HG02610 (cell line): ENCODE measurements at regions not wholly inside any gene's neighbourhood (a gene's known extent, or its start where the extent isn't known, plus 50 kb on each side); places are given as distances from the start of the nearest gene placed in this dataset.
"Not testable (repeated sequence)": the region's sequence is repeated elsewhere in the genome, so short reads cannot be mapped to it uniquely, and the experiment has no call there.

Source experiments
- ATAC-seq: cut with Tn5 transposase; IDR thresholded peaks from one replicate; pipeline ENCODE4 v1.9.1; 2021; ENCODE audit warnings: mild to moderate bottlenecking, moderate library complexity; ENCODE audit not compliant: unreplicated experiment

DNA sequence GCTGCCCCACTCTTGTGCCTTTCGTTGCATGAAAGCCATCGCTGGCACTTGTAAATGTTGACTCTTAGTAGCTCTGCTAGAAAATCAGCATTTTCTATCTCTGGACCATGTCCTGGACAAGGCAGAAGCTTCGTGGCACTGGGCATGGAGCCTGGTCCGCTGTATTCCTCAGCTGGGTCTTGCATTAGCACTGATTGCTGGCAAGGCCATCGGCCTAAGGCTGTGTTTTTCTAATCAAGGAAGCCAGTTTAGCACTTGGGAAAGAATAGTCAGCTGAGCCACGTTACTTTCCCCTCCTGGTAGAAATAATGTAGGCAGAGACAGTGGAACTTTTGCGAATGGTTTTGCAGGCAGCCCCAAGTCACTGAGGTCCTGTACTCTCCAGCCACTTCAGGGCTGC, 180.2 kb upstream of the EOLA2 start:
- ATAC-seq, result no peak

DNA sequence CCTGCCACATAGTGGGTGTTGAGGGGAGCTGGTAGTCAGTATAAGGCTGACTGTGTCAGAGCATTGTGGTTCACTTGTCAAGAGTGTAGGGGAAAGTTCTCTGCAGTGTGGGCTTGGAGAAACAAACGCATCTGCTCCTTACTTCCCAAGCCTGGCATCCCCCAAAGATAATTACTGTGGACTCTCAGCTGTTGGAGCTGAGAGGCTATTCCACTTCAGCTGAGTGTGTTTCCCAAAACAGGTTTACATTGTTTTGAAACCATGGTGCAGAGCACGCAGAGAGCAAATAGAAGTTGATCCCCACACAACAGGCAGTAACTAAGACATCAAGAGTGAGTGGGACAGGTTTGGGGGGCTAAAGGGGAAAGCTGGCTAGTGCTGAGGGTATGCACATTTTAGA, 181.0 kb upstream of the EOLA2 start:
- ATAC-seq, result no peak

DNA sequence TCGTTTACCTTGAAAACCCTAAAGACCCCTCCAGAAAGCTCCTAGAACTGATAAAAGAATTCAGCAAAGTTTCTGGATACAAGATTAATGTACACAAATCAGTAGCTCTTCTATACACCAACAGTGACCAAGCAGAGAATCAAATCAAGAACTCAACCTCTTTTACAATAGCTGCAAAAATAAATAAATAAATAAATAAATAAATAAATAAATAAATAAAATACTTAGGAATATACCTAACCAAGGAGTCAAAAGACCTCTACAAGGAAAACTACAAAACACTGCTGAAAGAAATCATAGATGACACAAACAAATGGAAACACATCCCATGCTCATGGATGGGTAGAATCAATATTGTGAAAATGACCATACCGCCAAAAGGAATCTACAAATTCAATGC, 186.8 kb upstream of the EOLA2 start:
- ATAC-seq, result not testable (repeated sequence)

DNA sequence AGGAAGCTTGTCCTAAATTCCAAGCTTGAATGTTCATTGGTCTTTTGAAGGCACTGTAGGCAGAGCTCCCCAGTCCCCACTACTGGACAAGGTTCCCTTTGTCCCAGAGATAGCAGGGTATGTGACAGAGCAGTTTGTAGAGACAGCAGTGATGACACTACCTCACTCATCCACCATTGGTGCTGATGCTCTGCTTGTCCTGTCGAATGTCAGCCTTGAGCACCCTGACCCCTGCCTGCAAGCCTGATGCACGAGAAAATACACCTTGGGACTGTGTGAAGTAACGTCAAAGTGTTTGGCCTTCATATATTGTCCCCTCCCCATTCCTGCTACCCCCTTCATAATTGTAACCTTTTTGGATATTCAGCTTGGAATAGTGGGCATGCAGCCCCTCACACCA, 188.9 kb upstream of the EOLA2 start:
- ATAC-seq, result no peak

DNA sequence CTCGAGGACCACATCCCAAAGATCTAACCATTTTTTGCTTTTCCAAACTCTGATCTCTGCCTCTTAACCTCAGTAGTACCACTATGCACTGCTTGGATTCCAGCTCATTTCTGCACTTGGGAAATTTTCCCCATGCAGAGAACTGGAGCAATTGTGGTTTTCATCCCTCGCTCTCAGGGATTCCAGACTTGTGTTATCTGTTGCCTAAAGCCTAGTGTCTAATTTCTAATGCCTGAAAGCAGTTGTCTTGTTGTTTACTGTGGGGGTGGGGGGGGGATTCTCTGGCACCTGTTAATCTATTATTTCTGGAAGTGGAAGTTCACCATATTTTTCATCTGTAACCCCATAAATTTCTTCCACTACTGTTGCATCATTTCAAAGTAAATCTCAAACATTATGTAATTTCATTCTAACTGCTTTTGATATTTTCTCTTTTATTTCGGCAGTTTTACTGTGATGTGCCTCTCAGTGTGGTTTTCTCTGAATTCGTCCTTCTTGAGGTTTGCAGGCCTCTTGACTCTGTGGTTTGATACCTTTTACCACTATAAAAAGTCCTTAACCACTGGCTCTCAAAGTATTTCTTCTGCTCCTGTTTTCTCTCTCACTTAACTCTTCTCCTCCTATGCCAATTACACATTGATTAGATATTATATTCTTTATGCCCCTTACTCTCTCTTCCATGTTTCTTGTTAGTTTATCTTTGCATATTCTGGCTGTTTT, 205.6 kb upstream of the EOLA2 start:
- no peak for ATAC-seq

DNA sequence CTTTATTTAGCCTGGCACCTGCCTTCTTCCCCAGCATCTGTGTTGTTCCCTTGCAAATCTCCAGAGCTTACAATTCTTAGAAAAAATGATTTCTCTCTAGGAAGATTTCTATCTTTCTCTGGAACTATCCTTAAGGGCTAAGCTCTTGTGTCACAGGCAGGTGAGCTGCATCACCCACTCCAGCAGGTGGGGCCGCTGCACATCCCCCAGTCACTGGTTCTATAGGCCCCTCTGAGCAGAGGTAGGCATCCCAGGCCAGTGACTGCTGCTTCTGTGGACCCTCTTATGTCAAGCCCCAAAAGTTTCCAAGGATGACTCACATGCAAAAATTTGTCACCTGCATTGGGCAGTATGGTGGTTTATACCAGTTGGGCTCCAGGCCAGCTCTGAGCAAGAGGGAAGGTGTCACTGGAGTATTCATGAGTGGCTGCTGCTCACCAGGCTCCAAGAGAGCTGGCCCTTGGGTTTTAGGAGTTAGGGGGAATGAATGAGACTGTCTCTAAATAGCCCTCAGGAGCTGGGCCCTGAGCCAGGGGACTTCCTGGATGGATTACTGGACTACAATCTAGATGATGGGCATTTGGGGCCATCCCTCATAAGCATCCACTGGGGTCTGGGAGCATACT, 208.1 kb upstream of the EOLA2 start:
- no peak for ATAC-seq

DNA sequence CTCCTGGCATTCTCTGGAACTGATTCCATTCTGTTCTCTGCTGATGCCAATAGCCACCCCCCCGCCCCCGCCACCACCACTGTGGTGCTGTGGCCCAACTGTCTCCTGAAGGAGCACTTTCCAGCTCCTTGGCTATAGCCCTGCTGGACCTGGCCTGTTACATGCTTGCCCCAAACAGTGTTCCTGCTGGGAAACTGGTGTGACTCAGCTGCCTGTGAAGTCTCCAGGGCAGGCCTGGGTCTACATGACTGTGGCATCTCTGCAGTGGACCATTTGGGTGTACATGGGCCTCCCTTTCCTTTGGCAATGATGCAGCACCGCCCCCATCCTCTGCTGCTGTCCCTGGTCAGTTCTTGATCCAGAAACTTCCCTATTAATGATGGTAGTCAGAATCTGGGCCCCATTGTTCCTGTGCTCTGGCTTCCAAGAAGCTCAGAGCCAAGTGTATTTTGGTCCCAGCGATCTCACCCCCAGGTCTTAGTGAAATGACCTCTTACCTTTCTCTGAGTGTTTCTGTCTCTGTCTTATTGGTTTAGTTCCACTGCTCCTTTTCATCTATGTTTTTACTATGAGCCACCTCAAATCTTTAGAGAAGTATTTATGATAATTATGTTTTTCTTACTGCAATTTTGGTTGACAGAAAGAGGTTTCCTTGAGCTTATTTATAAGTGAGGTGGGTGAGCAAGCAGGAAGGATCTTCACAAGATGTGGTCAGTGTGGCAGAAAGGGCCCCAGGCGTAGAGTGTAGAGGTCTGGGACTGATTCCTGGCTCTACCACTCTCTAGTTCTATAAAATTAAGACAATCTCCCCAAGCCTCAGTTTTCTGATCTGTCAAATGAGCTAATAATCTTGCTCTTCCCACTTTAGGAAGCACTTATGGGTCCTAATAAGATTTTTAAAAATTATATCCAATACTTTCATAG, 210.7 kb upstream of the EOLA2 start:
- no peak for ATAC-seq

DNA sequence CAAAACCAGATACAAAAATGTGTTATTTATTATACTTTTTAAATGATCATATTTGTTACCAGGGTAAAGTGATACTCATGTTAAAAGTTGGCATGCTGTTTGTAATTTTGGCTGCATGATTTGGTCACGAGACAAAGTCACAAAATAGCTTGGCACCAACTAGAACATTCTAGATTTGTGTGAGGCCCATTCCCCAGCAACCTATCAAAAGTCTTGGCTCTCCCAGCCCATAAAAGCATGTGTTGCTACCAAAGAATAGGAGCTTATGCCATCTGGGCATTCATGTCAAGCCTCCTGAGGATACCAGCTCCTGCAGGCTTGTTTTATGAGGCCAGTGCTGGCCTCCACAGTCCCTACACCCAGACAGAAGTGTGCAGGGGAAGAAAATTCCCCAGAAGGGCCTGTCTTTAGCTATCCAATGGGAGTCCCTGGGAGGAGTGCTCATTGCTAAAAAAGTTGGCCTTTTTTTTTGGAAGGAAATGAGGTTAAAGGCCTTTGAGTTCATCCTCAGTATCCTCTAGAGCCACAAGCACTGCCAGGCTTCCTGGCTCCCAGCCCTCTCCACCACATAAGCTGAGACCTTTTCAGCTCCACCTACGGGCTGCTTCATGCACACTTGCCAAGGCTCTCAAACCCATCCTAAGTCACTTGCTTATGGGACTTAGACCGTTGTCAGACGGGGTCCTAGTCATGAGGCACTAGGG, 211.9 kb upstream of the EOLA2 start:
- ATAC-seq, result no peak

DNA sequence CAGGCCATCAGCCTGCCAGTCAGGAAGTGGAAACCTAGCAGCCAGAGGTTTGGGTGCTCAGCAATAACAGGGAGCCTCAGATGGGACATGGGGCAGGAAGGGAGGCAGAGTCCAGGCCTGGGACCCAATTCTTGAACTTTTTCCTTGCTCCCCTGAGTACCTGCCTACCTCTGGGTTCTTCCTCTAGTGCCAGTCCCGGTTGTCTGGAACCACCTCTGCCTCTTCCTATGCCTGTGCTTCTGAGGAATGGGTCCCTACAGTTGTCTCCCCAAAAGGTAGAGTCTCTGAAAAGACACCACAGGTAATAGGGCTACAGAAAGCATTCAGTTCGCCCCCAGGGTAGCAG, 212.4 kb upstream of the MAMLD1 start:
- ATAC-seq, result no peak

DNA sequence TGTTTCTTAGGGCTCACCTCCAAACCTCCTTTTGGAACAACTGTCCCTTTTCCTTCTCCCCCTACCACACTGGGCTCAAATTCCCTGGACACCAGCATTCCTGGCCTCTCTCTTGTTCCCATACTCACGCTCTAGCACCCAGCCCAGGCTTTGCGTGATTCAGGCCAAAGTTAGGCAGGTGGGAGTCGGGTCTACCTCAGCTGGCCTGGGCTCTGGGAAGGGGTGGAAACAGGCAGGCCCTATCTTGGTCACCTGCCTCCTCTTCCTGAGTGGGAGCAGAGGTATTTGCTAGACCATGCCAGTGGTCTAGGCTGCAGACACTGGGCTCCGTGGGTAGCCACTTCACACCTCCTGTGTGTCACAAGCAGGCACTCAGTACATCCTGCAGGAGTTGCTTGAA, 211.1 kb upstream of the MAMLD1 start:
- no peak for ATAC-seq

DNA sequence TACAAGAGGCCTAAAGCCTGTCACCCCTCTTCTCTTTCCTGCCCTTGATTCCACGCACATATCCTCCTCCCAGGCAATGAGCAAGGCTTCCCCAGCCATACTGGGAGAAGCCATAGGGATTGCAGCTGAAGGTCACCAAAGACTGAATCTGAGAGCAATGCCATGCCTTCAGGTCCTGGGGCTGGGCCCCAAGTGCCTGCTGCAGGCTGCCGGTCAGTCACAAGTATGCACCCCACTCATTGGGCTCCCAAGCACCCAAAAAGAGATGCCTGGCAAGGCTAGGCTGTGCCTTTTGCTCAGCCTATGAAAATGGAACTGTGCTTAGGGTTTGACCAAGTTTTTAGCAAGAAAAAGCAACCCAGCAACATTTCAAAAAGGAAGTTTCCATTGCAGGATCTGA, 210.6 kb upstream of the MAMLD1 start:
- no peak for ATAC-seq

DNA sequence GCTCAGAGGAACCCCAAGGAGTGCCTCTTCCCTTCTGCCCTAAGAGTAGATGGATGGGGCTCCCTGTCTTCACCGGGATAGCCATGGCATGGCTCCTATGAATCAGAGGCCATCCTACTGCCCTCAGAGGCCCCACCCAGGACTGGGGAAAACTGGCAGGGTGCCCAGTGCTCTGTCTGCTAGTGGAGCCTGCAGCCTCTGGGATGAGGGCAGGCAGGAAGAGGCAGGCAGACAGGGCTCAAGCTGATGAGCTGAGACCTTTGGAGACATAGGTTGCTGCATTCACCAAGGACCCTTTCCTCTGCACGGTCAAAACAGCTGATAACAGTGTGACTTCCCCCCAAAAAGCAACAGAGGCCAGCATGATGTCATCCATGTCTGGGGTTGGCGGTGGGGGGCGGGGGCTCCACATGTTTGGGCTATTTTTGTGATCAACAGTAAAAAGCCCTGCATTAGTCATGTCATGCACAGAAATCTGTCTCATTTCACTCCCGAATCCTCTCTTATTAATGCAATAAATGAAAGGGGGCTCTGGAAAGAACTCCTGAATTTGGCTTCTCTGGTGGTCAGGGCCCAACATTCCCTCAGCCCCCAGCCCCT, 207.6 kb upstream of the MAMLD1 start:
- no peak for ATAC-seq

DNA sequence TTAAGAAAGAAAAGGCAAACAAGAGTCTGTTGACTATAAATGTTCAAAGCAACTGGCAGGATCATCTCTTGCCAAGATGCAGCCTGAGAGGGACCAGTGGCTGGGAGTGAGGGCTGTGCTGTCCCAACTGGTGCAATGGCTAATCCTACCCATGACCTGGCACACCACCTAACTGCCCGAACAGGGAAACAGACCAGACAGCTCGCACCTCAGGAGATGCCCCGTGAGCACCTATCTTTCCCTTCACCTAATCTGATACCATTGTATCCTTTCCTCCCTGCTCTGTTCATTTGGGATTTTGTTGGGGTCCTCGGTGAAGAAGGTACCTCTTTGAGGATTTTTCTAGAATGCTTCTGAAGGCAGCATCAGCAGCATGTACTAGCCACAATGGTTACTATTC, 206.5 kb upstream of the MAMLD1 start:
- no peak for ATAC-seq

DNA sequence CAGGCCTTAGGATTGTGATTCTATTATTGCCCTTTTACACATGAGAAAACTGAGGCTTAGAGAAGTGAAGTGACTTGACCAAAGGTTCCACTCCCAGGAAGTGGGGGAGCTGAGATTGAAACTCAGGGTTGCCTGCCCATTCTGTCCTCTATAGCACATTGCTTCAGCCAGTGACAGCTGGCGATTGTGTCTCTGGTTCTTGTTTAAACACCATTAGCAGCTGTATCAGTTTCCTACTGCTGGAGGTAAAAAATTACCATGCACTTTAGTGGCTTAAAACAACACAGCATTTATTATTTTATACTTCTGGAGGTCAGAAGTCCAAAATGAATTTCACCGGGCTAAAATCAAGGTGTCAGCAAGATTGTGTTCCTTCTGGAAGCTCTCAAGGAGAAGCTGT, 205.8 kb upstream of the MAMLD1 start:
- ATAC-seq, result no peak

DNA sequence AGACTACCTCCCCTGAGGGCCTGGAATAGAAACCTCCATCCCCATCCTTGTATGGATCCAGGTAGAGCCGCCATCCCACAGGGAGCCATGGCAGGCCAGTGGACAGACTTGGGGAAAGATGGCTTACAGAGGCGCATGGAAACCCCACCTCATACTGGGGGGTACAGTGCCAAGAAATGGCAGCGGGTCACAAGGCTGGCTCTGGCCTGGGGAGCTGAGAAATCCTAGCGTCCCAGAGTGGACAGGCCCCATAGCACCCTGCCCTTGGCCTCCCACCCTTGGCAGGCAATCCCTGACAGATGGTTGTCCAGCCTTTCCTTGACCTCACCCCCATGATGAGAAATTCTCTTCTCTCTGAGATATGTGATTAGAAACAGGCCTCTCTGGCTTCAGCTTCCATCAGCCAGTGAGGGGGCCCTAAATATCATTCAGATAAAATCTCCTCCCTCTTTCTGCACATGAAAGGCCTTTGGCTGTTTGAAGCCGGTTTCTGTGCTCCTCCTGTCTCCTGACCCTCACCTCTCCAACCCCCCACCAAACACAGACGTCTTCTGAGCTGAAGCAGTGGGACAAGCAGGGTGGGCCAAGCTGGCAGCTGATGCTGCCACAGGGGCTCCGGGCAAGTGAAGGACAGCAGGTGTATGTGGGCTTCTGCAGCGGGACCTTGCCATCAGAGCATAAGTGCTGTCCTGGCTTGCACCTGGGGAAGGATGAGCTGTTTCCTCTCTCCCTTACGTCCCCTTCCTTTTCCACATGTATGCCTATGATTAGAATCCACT, 204.4 kb upstream of the MAMLD1 start:
- no peak for ATAC-seq

DNA sequence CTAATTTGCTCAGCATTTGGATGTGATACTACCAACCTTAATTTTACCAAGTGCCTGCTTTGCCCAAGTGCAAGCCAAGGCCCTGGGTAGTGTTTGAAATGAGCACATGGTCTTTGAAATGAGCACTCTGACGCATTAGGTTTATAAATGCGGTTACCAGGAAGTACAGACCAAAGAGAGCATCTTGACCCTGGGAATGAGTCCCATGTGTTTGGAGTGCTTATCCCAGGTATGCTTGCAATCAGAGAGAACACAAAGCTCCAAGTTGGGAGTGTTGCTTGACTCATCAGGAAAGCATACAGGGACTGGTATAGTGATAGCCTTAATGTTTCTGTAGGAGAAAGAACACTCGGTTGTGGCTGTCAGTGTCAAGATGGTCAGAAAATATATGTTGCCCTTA, 203.6 kb upstream of the MAMLD1 start:
- ATAC-seq, result no peak

DNA sequence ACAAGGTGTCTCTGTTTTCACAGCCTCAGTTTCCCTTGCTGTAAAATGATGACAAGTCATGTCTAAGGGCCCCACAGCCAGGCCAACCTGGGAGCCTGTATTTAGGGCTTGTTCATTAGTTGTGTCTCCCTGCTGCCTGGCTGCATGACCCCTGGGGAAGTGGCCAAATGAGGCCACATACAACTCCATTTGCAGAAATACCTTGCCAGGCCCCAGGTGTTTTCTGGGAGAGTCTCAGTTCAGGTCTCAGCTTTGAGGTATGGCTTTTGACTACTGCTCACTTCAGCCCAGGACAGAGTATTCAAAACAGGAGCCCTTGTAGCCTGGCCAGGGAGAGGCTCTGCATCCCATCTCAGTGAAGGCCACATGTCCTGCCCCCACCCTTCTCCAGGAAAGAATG, 202.5 kb upstream of the MAMLD1 start:
- ATAC-seq, result no peak

DNA sequence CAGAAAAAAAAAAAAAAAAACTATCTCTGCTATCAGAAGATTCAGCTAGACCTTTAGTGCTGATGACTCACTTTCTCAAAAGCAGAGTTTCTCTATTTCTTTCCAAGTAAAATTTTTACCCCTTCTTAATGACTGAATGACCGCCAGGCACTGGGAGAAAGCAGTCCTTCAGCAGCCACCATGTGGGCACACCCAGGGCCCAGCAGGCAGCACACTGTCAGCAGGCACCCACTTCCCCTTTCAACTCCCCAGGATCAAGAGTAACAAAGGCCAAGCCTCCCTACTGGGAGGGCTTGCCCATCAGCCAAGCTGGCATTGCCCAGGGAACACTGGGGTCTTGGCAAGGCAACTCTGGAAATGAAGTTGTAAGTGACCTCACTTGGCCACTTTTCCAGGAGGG, 201.9 kb upstream of the MAMLD1 start:
- ATAC-seq, result no peak

DNA sequence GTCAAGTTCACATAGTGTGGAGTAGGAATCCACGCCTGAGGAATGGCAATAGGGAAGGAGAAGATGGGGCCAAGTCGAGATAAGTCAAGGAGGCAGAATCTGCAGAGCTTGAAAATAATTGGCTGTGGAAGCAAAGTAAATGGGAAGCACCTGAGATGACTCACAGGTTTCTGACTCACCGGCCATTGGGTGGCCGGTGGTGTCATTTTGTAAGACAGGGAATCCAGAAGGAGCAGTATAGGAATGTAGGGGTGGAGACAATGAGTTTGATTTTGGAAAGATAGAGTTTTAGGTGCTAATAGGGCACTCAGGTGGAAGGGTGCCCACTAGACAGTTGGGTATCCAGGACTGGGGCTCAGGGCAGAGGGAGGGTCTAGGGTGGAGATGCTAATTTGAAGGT, 201.0 kb upstream of the MAMLD1 start:
- ATAC-seq, result no peak

DNA sequence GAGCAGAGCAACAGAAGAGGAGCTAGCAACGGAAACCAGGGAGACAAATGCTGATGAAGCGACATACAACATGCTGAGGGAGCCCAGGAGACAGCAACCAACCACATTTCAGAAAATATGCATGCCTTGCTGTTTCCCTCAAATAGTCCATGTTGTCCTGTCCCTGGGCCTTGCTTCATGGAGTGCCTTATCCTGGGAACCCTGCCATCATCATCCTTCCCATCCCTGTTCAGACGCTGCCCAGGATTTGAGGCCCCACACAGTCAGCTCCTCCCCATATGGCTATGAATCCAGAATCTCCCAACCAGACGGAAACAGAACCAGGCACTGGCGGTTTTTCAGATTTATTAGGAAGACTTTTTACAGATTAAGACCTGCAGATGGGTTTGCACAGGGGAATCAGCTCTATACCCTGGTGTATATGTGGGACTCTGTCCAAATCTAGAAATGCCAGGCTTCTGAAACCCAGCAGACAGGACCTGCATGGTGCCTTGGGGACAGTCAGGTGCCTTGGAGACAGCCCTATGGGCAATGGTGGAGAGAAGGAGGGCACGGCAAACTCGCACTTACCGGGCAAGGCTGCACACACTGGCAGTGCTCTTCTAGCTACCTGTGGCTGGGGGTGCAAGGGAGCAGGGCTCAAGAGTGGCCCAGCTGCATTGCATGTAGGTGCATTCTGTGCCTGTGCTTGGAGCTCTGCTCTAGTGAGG, 199.7 kb upstream of the MAMLD1 start:
- no peak for ATAC-seq
